GM18909 (cell line): ENCODE measurements at regions not wholly inside any gene's neighbourhood (a gene's known extent, or its start where the extent isn't known, plus 50 kb on each side); places are given as distances from the start of the nearest gene placed in this dataset.

Experiments
- ATAC-seq: cut with Tn5 transposase; IDR thresholded peaks from one replicate; pipeline ENCODE4 v1.9.1; 2021; ENCODE audit warnings: mild to moderate bottlenecking; ENCODE audit not compliant: unreplicated experiment, poor library complexity

DNA sequence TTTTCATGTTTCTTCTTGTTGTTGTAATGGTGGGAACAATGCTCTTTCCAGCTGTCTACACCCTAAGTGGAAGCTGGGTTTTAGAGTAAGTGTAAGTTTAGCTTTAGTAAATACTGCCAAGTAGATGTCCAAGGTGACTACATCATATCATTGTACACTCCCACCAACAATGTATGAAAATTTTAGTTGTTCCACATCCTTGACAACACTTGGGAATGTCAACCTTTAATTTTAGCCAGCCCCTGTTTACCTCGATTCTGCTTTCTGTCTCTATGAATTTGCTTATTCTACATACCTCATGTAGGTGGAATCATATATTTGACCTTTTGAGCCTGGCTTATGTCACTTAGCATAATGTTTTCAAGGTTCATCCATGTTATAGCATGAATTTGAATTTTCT is 93.0 kb downstream of the MTPAP start:
- no peak for ATAC-seq

DNA sequence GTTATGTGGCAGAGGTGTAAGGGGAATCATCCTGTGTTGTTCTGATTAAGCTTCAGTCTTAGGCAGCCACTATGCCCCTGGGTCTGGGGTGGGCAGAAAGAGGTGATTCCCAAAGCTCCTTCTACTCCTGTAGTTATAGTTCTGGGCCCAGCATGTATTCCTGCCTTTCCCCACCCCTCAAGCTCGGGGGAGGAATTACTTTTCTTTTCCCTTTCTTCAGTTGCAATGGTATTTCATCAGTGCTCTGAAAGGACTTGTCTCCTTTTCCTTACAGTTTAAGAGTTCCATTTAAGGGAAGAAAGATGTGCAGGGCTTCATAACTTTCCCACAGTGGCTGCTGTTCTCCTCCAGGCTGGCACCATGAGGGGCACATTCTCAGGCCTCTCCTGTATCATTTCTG is 94.2 kb downstream of the MTPAP start:
- no peak for ATAC-seq

DNA sequence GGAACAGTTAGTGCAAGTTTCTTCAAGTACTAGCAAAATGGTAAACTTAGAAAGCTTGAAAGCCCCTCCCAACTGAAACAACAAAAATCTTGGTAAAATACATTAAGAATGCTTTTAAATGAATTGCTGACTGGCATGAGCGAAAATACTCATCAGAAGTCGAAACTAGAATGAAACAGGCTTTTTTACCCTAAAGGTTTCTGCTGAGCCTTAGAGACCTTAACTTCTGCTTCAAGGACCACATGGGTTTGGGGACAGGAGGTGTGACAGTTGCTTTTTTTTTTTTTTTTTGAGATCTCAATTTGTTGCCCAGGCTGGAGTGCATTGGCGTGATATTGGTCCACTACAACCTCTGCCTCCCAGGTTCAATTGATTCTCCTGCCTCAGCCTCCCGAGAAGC is 100.3 kb downstream of the MTPAP start:
- ATAC-seq = no peak

DNA sequence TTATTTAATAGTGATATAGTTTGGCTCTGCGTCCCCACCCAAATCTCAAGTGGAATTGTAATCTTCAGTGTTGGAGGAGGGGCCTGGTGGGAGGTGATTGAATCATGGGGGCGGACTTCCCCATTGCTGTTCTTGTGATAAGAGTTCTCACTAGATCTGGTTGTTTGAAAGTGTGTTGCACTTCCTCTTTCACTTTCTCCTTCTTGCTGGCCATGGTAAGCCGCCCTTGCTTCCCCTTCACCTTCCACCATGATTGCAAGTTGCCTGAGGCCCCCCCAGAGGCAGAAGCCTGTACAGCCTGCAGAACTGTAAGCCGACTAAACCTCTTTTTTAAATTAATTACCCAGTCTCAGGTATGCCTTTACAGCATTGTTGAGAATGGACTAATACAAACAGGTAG is 101.4 kb downstream of the MTPAP start:
- no peak for ATAC-seq

DNA sequence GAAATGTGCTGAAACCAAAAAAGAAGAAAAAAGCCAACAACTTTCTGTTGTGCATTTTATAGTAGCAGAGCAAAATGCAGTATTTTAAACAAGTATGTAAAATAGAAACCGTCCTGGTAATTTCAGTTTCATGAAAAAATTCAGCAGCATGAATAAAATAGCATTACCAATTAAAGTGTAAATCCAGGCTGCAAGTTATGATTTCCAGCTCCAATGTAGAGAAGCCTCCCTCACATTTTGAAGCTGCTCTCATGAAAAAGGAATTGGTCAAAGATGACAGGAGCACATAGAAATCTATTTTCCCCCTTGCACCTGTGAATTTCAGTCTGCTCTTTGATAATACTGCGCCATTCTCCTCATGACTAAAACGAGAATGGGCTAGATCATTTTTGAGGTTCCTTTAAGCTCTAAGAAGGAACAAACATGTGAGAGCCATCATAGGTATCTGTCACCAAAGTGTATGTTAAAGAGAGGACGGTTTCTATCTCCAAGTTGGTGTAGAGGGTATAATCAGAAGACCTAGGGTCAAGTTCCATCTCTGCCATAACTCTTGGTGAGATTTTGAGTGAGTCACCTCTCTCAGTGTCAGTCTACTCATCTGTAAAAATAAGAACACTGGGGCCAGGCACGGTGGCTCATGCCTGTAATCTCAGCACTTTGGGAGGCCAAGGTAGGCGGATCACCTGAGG is 107.5 kb downstream of the MTPAP start:
- no peak for ATAC-seq

DNA sequence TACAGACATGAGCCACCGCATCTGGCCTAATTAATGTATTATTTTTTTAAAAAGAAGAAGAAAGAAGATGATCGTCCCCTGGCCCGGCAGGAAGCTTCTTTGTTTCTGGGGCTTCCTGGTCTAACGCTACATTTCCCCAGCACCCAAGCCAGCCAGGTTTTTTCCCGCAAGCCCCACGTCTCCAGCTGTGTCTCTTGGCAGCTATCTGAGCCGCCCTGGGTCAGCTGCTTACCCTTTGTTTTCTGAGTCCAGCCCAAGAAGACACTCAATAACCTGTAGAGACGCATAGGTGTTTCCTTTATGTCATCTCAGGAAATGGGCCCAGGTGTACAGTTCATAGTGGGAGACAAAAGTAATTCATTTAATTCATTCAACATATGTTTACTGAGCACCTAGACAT is 110.2 kb downstream of the MTPAP start:
- no peak for ATAC-seq

DNA sequence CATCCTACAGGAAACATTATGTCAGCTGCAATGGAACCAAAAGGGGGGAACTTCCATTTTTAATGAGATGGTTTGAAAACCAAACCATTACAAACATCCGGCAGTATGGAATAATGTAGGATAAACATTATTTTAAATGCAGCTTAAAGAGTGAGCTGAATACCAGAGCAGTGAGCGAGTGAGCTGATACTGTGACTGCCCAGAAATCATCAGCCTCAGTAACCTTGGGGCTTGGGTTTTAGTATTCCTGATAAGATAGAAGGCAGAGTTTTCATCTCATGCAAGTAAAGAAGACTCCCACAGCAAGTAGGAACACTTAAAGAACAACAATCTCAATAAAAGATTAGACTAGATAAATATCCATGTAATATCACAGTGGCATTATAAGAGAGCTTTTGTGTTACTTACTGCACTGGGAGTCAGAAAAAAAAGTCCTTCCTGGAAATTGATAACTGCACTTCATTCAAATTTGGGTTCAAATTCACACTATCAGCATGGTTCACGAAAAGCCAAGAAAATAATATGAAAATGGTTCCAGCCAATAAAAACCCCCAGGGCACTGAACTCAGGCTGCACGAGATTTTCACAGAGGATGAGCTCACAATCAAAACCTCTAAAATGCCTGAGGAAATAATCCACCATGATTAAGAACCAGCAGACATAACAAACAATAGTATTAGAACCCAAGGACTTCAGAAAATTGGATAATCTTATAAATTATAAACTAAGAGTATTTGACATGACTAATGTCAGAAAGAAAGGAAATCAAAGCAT is 115.7 kb downstream of the MTPAP start:
- no peak for ATAC-seq

DNA sequence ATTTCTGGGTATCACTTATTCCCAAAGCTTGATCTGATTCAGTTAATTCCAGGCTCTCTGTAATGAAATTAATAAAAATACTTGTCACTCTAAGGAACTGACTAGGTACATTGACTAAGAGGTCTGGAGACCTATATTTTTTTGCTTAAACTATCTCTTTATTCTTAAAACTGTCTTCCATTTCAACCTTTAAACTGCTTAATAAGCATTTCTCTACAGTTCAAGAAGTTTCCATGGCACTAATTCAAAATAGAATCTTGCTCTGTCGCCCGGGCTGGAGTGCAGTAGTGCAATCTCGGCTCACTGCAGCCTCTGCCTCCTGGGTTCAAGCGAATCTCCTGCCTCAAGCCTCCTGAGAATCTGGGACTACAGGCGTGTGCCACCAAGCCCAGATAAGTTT is 117.4 kb downstream of the MTPAP start:
- ATAC-seq = no peak

DNA sequence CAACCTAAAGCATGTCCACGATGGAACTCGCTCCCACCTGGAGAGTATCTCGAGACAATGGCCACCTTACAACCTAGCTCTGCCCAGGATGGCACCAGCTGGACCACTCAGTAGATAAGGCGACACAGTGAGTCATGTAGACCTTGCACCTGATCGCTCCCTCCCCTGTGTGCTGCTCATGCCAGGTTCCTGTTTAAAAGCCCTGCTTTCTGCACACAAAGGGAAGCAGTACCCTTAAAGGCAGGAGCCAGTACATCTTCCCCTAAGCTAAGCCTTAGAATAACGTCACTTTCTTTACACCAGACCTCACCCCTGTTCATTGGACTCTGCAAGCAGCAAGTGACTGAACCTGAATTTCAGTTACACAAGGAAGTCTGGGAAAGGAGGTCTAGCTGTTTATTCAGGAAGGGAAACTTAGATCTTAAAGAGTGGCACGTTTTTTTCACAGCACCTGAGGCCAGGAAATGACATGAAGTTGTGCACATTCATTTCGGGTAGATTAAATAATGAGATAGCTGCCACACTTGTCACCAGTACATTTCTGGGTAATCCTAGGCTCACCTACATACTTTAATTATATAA is 117.9 kb downstream of the MTPAP start:
- no peak for ATAC-seq

DNA sequence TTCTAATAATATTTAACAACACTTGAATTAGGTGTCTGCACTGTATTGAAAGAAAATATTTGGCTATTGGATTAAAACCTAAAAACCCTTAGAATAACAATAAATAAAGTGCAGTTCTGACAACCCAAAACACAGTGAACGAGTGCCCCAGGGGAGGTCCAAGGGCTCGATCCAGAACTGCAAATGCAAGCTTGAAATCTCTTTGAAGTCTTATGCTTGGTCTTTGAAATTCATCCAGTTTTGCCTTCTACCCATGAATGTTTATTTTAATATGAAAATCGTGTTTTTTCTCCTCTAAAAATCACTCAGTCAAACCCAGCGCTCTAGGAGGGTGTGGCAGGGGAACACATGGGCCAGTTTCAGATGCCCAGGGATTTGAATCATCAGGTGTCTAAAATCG is 119.5 kb downstream of the MTPAP start:
- no peak for ATAC-seq

DNA sequence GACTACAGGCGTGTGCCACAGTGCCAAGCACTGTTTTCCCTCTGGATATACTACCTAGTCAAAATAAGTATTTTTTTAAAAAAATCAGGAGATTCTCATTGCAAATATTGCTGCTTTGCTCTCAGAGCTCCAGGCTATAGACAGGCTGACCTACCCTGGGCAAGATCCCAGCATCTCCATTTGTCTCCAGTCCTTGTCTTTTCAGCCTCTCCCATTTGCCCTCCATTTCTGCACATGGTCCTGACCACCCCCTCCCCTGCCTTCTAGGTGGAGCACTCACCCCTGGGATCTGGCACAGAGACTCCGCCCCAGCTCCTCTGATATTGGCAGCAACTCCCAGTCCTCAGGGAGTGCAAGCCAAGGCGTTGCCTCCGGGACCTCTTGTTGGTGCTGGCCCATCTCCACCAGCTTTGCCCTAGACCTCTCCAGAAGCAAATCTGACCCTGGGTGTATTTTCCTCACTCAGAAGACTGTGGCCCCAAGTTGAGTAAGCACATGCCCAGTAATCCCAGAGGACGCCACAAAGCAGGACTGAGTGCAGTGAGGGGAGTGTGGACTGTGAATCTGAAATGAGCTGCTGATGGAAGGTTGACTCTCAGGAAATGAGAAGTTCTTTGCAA is 120.6 kb downstream of the MTPAP start:
- no peak for ATAC-seq

DNA sequence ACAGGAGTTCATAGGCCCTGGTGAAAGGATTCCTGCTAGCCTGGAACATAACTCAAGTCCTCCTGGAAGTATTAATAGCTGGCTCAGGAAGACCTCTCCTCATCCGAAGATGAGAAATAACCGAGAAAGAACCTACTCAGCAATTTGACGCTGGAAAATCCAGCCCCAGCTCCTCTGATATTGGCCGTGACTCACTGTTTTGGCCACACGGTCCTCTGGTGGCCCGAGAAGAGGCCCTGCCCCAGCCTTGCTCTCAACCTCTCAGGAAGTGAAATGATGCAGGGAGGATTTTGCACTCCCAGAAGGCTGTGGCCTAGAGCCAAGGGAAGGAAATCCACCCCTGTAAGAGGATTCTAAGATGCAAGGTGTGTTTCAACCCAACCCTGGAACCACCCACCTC is 121.6 kb downstream of the MTPAP start:
- no peak for ATAC-seq

DNA sequence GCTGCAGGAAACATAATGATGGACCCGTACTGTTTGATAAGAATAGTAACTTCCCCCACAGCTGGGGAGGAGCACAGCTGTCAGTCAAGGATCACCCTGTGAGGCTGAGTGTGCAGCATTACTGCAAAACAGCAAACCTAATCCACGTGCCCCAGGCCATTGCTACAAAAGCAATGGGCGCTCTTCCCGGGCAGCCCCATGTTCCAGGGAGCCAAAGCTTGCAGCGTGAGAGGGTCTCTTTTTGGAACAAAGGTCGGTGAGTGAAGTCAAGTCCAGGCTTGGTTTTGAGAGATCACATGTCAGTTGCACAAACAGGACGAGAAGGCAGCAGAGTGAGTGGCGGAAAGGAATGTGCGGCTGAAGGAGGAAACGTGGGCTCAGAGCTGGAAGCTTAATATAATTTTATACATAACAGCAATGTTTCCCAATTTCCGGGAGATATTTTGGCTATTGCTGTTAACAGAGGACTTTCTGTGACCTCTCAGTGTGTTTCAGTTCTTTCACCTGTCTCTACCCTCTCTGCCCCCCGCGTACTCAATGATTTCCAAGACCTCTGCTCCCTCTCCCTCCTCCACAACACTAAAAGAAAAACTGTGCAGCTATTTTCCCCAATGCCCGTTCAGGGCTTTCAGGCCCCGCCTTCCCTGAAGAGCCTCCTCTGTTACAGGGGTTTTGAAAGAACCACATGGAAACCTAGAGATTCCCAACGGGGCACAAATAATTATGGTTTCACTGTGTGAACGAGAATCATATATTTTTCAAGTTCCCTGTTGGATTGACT is 128.9 kb downstream of the MTPAP start:
- peak; percentile 73 for ATAC-seq

DNA sequence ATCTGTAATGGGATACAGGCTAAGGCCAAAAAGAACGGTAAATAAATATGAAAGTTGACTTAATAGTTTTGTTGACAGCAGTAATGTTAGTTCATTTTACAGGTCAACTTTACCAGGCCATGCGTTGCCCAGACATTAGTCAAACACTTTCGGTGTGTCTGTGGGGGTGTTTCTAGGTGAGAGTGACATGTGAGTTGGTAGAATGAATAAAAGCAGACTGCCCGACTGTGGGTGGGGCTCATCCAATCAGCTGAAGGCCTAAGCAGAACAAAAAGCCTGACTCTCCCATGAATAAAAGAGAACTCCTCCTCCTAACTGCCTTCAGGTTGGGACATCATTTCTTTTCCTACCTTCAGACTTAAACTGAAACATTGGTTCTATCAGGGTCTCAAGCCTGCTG is 132.3 kb downstream of the MTPAP start:
- ATAC-seq = no peak

DNA sequence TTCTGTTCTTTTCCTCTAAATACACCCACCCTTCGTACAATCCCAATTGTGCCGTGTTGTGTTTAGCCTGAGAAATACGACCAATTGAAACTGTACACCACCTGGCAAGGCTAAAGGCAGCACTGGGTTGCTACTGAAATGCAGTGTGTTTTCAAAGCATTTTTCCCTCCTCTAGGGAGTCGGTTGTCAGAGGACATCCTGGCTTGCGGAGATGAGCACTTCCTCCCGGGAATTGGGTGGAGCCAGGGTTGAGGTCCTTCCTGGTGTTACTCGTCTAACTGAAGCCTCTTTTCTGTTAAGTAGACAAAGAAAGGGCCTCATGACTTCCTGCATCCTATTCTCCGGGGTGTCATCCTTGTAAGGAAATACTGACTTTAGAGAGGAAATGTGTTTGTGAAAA is 133.5 kb downstream of the MTPAP start:
- ATAC-seq = no peak

DNA sequence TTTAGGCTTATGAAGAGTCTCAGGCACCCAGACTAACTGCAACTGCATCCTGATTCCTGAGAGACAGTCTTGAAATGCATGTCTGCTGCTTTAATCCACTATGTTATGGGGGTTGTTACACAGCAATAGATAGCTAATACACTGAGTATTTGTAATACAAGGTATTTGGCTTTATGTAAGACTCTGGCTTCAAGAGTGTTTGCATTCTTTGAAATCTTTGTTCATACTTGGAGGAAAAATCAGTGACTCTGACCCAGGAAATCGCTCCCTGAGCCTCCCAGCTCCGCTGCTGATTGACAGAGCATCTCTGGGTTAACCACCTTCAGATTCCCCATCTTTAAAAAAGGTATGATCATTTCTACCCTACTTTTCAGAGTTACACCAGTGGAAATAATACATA is 133.9 kb downstream of the MTPAP start:
- ATAC-seq = no peak

DNA sequence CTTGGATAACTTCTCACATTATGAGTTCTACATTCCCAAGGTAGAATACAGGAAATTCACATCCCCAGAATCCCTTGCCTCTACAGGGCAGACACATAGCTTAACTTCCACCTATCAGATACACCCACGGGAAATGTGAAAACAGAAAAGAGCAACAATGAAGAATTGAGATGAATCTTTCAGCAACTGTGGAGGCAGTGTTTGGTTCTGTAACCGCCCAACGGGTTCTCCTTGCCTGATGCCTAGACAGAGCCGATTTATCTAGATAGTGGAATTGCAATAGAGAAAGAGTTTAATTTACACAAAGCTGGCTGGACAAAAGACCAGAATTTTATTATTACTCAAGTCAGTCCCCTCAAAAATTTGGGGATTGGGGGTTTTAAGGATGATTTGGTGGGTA is 138.8 kb downstream of the MTPAP start:
- ATAC-seq = no peak

DNA sequence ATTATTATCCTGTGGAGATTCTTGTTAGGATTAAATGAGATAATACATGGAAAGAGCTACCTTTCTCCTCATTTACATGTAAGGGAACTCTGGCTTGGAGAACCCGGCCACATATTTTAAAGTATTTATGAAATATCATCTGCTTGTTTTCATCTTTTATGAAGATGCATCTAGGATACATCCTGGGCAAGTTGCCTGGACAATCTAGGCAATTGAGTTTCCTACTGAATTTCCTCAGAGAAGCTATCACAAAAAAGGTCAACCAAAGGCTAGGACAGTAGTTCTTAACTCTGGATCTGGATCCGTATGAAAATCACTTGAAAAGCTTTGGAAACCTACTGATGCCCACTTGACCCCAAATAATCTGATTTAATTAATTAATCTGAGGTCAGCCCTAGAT is 140.7 kb downstream of the MTPAP start:
- ATAC-seq = no peak

DNA sequence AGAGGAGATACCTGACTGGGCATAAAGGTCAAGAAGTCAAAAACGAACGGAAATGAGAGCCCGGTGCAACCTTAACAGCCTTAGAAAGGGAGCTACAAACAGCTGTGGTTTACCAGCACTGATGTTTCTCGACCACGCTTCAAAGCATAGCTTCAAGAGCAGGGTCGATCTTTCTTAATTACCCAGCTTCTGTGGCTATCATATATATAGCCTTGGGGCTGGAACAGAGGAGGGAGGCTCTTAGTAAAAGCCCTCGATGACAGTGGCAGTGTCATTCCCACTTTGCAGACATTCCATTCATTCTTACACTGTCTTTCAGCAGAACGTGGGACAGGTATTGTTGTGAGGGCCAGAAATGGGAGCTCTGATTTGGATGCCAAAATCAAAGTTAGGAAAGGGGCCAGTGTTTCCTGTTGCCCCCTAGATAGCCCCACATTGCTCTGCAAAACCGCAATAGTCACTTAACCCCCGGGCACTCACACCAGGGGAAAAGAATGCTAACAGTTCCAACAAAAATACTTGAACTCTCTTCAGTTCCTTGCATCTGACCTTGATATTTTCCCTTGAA is 141.5 kb downstream of the MTPAP start:
- peak; percentile 69 for ATAC-seq

DNA sequence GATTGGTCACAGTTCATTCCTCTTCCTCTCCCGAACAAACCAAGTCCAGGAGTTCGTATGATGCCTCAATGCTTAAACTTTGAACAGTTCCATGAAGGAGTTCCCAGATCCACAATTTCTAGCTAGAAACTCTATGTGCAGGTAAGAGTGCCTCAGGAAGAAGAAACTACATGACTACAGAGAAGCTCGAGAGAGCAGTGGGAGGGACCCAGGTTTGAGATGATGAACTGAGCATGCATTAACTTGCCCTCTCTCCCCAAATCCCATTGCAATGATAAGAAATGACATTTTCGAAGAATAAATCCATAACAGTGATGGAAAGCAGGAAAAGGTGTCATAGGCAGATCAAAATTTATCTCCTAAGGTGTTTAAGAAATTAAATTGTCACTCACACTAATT is 140.6 kb upstream of the JCAD start:
- ATAC-seq = no peak
